ENCODE measurements at regions not wholly inside any gene's neighbourhood (a gene's known extent, or its start where the extent isn't known, plus 50 kb on each side); places are given as distances from the start of the nearest gene placed in this dataset.

DNA sequence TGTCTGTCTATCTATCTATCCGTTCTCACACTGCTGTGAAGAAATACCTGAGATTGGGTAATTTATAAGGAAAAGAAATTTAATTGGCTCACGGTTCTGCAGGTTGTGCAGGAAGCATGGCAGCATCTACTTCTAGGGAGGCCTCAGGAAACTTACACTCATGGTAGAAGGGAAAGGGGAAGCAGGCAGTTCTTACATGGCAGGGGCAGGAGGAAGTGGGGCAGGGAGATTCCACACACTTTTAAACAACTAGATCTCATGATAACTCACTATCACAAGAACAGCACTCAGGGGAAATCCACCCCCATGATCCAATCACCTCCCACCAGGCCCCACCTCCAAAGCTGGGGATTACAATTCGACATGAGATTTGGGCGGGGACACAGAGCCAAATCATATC, 105.3 kb downstream of the SLC10A2 start:
- TF ChIP-seq, protein P1, sequence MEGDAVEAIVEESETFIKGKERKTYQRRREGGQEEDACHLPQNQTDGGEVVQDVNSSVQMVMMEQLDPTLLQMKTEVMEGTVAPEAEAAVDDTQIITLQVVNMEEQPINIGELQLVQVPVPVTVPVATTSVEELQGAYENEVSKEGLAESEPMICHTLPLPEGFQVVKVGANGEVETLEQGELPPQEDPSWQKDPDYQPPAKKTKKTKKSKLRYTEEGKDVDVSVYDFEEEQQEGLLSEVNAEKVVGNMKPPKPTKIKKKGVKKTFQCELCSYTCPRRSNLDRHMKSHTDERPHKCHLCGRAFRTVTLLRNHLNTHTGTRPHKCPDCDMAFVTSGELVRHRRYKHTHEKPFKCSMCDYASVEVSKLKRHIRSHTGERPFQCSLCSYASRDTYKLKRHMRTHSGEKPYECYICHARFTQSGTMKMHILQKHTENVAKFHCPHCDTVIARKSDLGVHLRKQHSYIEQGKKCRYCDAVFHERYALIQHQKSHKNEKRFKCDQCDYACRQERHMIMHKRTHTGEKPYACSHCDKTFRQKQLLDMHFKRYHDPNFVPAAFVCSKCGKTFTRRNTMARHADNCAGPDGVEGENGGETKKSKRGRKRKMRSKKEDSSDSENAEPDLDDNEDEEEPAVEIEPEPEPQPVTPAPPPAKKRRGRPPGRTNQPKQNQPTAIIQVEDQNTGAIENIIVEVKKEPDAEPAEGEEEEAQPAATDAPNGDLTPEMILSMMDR (IDR thresholded peaks at IDR 0.05), result no peak
- TF ChIP-seq EP300 (IDR thresholded peaks at IDR 0.05) (no peak), POLR2A (IDR thresholded peaks at IDR 0.05) (no peak)
